ENCODE measurements at regions not wholly inside any gene's neighbourhood (a gene's known extent, or its start where the extent isn't known, plus 50 kb on each side); places are given as distances from the start of the nearest gene placed in this dataset.

GRCh38 chr2:195343942-195344530 lies 313.0 kb upstream of the SLC39A10 start:
- TF ChIP-seq POLR2A (IDR thresholded peaks at IDR 0.05) (no peak), CTCF (IDR thresholded peaks at IDR 0.05) (no peak)
- WGBS, 2 donors: 63 to 64% methylated on average over 5 of the region's 5 CpGs

GRCh38 chr2:195343540-195343939 lies 313.5 kb upstream of the SLC39A10 start:
- TF ChIP-seq POLR2A (IDR thresholded peaks at IDR 0.05) (no peak), CTCF (IDR thresholded peaks at IDR 0.05) (no peak)

More at GRCh38 chr2:195343942-195344530, 313.0 kb upstream of the SLC39A10 start:
- no peak overlapping the region for H3K4me3 ChIP-seq (ENCODE audit: low read depth, poor library complexity, severe bottlenecking)
- intact Hi-C loops (cut with DNase I; ENCODE audit: low total_unique reads): no loop called here
- DNase-seq (ENCODE audit: low spot score in 2 of 2): no peak

GRCh38 chr2:195342061-195342460 lies 315.0 kb upstream of the SLC39A10 start:
- intact Hi-C loops (cut with DNase I; ENCODE audit: low total_unique reads): no loop called here
- 69 to 85% methylated on average over 4 of the region's 4 CpGs for WGBS, 2 donors
- no peak overlapping the region for H3K4me3 ChIP-seq (ENCODE audit: low read depth, poor library complexity, severe bottlenecking)
- DNase-seq (ENCODE audit: low spot score in 2 of 2): no peak
- no peak for TF ChIP-seq CTCF (IDR thresholded peaks at IDR 0.05)
- no peak for TF ChIP-seq POLR2A (IDR thresholded peaks at IDR 0.05)

More at GRCh38 chr2:195343540-195343939, 313.5 kb upstream of the SLC39A10 start:
- DNase-seq (ENCODE audit: low spot score in 2 of 2): no peak
- no peak overlapping the region for H3K4me3 ChIP-seq (ENCODE audit: low read depth, poor library complexity, severe bottlenecking)
- WGBS, 2 donors: 92 to 95% methylated on average over 2 of the region's 2 CpGs
- intact Hi-C loops (cut with DNase I; ENCODE audit: low total_unique reads): no loop called here

- no peak for TF ChIP-seq CTCF (IDR thresholded peaks at IDR 0.05)
- no peak for TF ChIP-seq POLR2A (IDR thresholded peaks at IDR 0.05)
- H3K4me3 ChIP-seq (ENCODE audit: low read depth, poor library complexity, severe bottlenecking): no peak overlapping the region
- intact Hi-C loops (cut with DNase I; ENCODE audit: low total_unique reads): no loop called here
- 95 to 100% methylated on average over 1 of the region's 1 CpG for WGBS, 2 donors
- no peak for DNase-seq (ENCODE audit: low spot score in 2 of 2)
Measured at GRCh38 chr2:195338856-195339255, 318.2 kb upstream of the SLC39A10 start.

- WGBS, 2 donors: 59 to 60% methylated on average over 2 of the region's 2 CpGs
- no peak for TF ChIP-seq POLR2A (IDR thresholded peaks at IDR 0.05)
- no peak for TF ChIP-seq CTCF (IDR thresholded peaks at IDR 0.05)
Measured at GRCh38 chr2:195337597-195337996, 319.4 kb upstream of the SLC39A10 start.

GRCh38 chr2:195333869-195334268 lies 323.2 kb upstream of the SLC39A10 start:
- TF ChIP-seq POLR2A (IDR thresholded peaks at IDR 0.05) (no peak), CTCF (IDR thresholded peaks at IDR 0.05) (no peak)
- intact Hi-C loops (cut with DNase I; ENCODE audit: low total_unique reads): no loop called here
- no peak for DNase-seq (ENCODE audit: low spot score in 2 of 2)
- no peak overlapping the region for H3K4me3 ChIP-seq (ENCODE audit: low read depth, poor library complexity, severe bottlenecking)

More at GRCh38 chr2:195337597-195337996, 319.4 kb upstream of the SLC39A10 start:
- no peak for DNase-seq (ENCODE audit: low spot score in 2 of 2)
- H3K4me3 ChIP-seq (ENCODE audit: low read depth, poor library complexity, severe bottlenecking): no peak overlapping the region
- intact Hi-C loops (cut with DNase I; ENCODE audit: low total_unique reads): no loop called here

All from lower leg skin (tissue), 4 donors.